HS-5 (cell line): ENCODE measurements at regions not wholly inside any gene's neighbourhood (a gene's known extent, or its start where the extent isn't known, plus 50 kb on each side); places are given as distances from the start of the nearest gene placed in this dataset.
A peak's percentile ranks its signal among the peaks of the same experiment; 100 is the strongest.
"Not testable (repeated sequence)": the region's sequence is repeated elsewhere in the genome, so short reads cannot be mapped to it uniquely, and the experiment has no call there.

Source experiments
- DNase-seq: peaks from one replicate; pipeline ENCODE4 v3.0.0-alpha.2; 2012; ENCODE audit warnings: low read depth

GRCh38 chr7:42722198-42722597, 189.7 kb downstream of the C7orf25 start:
- DNase-seq, result no peak

DNA sequence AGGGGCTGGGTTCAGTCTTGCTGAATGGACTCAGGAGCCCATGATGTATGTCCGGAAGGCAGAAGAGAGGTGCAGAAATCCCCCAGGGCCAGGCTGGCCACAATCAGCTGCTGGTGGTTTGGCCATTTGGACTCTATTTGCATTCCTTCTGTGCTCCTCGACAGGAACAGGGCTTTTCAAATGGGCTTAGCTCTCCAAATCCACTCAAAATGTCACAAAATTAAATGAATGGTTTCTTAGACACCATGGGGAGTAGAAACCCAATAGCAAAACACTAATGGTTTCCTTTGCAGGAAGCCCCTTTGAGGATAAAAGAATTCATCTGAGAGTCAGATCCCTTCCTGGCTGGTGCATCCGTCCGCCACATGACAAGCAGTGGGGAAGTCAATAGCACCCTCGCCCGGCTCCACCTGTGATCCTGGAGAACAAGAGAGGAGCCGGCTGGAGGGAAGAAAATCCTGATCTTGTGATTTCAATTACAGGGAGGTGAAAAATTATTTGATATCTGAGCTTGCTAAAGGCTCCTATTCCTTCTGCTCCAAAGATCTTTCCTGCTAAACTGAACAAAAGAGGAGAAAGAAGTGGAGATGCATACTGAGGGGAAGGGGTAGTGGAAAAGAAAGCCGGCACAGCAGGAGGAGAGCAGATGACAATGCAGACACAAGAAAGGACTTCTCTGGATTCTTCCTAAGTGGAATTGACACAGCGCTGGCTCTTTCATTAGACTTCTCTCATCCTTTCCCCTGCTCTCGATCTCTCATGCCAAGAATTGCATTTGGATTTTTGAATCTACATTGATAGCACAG, 190.7 kb downstream of the C7orf25 start:
- DNase-seq, result no peak

GRCh38 chr7:42720012-42720411, 191.9 kb downstream of the C7orf25 start:
- DNase-seq, result no peak

DNA sequence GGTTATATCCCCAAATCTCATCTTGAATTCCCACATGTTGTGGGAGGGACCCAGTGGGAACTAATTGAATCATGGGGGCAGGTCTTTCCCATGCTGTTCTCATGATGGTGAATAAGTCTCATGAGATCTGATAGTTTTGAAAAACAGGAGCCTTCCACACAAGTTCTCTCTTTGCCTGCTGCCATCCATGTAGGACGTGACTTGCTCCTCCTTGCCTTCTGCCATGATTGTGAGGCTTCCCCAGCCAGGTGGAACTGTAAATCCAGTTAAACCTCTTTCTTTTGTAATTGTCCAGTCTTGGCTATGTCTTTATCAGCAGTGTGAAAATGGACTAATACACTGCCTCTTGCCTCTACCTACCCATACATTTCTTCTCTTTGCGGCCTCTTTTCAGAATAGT, 193.4 kb downstream of the C7orf25 start:
- DNase-seq, result not testable (repeated sequence)

DNA sequence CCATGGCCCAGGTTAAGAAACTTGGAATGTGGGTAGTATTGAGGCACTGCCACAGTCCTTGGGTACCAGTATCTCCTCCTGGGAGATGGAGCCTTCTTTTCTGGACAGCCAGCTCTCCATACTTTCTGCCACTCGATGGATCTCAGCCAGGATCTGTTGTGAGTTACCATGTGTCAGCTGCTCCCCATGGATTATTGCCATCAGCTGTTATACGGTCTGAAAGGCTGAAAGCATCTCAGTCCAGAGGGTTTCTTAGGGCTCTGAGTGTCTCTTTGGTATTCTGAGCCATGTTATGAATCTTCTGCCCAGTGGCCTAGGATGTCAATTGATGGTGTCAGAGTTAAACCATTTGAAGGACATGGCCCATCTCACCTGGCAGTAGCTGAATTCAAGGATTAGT, 197.5 kb downstream of the C7orf25 start:
- no peak for DNase-seq

DNA sequence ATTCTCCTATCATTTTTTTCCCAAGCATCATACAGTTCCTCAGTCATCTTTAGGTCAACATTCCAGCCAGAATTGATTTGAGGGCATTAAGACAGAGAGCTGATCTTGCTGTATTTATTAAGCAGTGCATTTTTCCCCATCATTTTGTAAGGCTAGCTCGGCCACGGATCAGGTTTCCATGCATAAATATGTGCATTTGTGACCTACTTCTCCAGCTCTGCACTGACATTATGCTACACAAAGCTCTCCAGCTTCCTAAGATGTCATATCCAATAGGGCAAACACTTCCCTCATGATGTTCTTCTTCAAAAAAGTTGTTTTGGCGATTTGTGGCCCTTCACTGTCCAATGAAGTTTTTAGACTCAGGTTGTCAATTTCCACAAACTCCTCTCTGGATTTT, 202.6 kb downstream of the C7orf25 start:
- DNase-seq, result no peak

DNA sequence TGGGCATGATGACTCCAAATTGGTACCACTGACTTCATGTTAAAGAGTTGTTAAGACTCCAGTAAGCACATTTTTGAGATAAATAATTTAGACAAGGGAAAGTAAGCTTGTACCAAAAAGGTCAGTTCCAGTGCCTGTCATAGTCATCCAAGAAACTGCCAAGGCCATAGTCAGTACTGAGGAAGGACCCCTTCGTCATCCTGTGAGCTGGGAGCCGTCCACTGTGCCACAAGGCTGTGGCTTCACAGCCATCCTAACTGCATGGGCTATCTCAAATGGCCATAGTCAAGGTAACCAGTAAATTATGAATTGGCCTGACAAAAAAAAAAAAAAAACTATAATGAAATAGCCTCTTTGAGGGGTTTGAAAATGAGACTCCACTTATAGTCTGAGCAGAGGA, 207.2 kb downstream of the C7orf25 start:
- no peak for DNase-seq

DNA sequence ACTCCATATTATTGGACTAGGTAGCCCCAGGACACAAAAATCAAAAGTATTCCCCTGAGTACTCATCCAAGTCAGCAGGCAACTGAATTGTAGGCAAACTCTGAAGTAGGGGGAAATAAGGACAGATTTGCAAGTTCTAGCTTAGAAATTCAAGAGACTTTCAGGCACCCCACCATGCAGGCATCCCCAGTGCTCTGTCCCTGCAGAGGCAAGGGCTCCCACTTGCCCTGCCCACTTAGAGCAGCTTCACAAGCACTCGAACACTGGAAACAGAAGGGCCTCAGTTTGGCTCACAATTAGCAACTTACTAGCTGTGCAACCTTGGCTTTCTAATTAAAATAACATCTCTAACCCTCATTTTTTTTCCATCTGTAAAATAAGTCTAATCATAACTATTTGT, 209.2 kb downstream of the C7orf25 start:
- DNase-seq, result no peak

- DNase-seq, result no peak
These were observed 211.2 kb downstream of the C7orf25 start for GRCh38 chr7:42700406-42701327.

GRCh38 chr7:42699380-42700178, 212.3 kb downstream of the C7orf25 start:
- DNase-seq, result no peak

- DNase-seq, result no peak
These were observed 213.1 kb downstream of the C7orf25 start for GRCh38 chr7:42698600-42699374.

GRCh38 chr7:42694894-42695507, 216.9 kb downstream of the C7orf25 start:
- no peak for DNase-seq

- no peak for DNase-seq
These were observed 218.1 kb downstream of the C7orf25 start for GRCh38 chr7:42693722-42694121.

GRCh38 chr7:42692621-42693020, 219.2 kb downstream of the C7orf25 start:
- DNase-seq, result no peak

- DNase-seq, result peak; percentile 24
These were observed 220.9 kb downstream of the C7orf25 start for GRCh38 chr7:42690794-42691639.

DNA sequence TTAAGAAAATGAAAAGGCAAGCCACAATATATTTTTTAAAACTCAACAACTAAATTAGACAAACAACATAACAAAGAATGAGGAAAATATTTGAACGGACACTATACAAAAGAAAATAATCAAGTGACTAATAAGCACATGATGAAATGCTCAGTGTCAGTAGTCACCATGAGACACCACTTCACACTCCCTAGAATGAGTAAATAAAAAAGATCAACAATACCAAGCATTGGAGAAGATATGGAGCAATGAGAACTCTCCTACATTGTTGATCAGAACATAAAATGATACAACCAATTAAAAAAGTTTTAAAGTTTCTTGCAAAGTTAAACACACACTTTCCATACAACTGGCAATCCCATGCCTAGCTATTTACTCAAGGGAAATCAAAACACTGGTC, 222.2 kb downstream of the C7orf25 start:
- no peak for DNase-seq

DNA sequence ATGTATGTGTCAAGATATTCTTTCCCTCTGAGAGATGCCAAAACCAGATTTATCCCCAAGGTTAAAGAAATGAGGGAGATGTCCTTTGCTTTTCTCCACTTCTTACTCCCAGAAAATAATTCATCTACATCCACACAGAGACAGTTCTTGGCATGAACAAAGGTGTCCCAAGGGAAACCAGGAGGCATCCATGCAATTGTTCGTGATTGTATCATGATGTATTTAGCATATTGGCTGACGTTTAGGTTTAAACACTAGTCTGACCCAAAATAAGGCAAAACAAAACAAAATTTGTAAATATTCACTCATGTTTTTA, 223.9 kb downstream of the C7orf25 start:
- DNase-seq, result no peak

GRCh38 chr7:42687211-42688055, 224.4 kb downstream of the C7orf25 start:
- no peak for DNase-seq

DNA sequence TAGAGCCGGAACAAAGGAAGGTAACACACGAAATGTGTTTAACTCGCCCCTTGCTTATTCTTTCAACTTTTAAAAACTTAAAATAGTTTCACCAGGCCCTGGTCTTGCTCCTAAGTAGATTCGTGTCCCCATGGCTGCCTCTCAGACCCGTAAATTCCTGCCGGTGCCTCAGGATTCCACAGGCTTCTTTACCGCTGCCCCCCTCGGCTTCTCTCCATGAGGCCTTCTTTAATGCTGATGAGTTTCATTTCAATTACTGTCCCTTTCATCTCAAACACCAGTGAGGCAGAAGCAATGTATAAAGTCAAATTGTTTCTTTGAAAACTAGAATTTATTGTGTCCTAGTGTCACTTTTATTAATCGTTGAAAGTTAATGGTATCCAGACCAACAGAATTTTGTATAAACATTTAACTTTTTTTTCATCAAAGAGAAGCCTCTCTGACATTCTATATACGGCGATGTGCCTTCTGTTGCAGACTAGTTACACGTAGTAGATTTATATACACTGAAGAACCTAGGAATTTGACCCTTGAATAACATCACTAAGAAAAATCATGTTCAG, 225.2 kb downstream of the C7orf25 start:
- DNase-seq, result no peak
